ENCODE measurements at regions not wholly inside any gene's neighbourhood (a gene's known extent, or its start where the extent isn't known, plus 50 kb on each side); places are given as distances from the start of the nearest gene placed in this dataset.

DNA sequence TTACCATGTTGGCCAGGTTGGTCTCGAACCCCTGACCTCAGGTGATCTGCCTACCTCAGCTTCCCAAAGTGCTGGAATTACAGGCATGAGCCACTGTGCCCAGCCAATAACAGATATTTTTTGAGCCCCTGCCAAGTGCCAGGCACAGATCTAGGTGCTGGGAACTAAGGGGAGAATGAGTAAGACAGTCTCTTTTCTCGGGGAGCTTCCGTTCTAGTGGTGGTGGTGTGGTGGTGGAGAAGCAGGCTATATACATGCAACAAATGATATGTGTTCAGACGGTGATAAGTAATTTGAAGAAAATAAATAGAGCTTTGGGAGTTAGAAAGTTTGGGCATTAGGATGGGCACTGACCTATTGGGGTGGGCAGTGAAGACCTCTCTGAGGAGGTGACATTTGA is 76.7 kb upstream of the VKORC1L1 start:
- no peak for TF ChIP-seq EP300 (IDR thresholded peaks at IDR 0.05)
- TF ChIP-seq, protein P1, sequence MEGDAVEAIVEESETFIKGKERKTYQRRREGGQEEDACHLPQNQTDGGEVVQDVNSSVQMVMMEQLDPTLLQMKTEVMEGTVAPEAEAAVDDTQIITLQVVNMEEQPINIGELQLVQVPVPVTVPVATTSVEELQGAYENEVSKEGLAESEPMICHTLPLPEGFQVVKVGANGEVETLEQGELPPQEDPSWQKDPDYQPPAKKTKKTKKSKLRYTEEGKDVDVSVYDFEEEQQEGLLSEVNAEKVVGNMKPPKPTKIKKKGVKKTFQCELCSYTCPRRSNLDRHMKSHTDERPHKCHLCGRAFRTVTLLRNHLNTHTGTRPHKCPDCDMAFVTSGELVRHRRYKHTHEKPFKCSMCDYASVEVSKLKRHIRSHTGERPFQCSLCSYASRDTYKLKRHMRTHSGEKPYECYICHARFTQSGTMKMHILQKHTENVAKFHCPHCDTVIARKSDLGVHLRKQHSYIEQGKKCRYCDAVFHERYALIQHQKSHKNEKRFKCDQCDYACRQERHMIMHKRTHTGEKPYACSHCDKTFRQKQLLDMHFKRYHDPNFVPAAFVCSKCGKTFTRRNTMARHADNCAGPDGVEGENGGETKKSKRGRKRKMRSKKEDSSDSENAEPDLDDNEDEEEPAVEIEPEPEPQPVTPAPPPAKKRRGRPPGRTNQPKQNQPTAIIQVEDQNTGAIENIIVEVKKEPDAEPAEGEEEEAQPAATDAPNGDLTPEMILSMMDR (IDR thresholded peaks at IDR 0.05), result no peak
